Vagina (tissue), 2 donors: ENCODE measurements at regions not wholly inside any gene's neighbourhood (a gene's known extent, or its start where the extent isn't known, plus 50 kb on each side); places are given as distances from the start of the nearest gene placed in this dataset.

Experiments used
- DNase-seq, 2 donors: peaks; one replicate each; pipeline ENCODE4 v3.0.0-alpha.2; 2017; ENCODE audit errors: extremely low spot score in 2 of 2
- H3K27ac ChIP-seq: fragments of 200-600 bp; sonication (generic); one replicate; pipeline ENCODE4 v1.5.1; 2019
- H3K27me3 ChIP-seq: fragments of 200-600 bp; sonication (generic); one replicate; pipeline ENCODE4 v1.5.1; 2019
- H3K36me3 ChIP-seq, 2 donors: fragments of 200-600 bp; sonication (generic); one replicate each; pipeline ENCODE4 v1.5.1; 2017 to 2019
- H3K4me1 ChIP-seq: fragments of 200-600 bp; sonication (generic); one replicate; pipeline ENCODE4 v1.5.1; 2019
- H3K4me3 ChIP-seq, 2 donors: fragments of 200-600 bp; sonication (generic); 1 replicate in 1 of 2; 2 replicates in 1 of 2; pipeline ENCODE4 v1.5.1; 2016 to 2019
- H3K9me3 ChIP-seq: fragments of 200-600 bp; sonication (generic); one replicate; pipeline ENCODE4 v1.5.1; 2019
- POLR2A ChIP-seq, 2 donors: fragments of 450-650 bp; IDR thresholded peaks; one replicate each; pipeline ENCODE4 v1.6.1; 2017; ENCODE audit warnings: antibody characterized with exemption in 2 of 2, mild to moderate bottlenecking in 2 of 2, moderate library complexity in 2 of 2
- POLR2AphosphoS5 ChIP-seq, 2 donors: sonication (generic); formaldehyde crosslinking; IDR thresholded peaks; one replicate each; pipeline ENCODE4 v1.9.0; 2017; ENCODE audit warnings: antibody characterized with exemption in 2 of 2, mild to moderate bottlenecking in 2 of 2, low read depth in 1 of 2; ENCODE audit not compliant: insufficient read depth in 1 of 2
- intact Hi-C: fragments of 100-400 bp; cut with DNase I; formaldehyde crosslinking; loops from one replicate; pipeline ENCODE4 v1.15.1; 2023
- TF ChIP-seq, protein P1 (sequence below), 3 experiments: fragments of 450-650 bp in 2 of 3; fragments of 200-600 bp in 1 of 3; sonication (generic) in 1 of 3; IDR thresholded peaks; one replicate each; pipeline ENCODE4 v1.5.1; 2017 to 2019; ENCODE audit warnings: antibody characterized with exemption in 3 of 3, mild to moderate bottlenecking in 2 of 3, moderate library complexity in 2 of 3

DNA sequence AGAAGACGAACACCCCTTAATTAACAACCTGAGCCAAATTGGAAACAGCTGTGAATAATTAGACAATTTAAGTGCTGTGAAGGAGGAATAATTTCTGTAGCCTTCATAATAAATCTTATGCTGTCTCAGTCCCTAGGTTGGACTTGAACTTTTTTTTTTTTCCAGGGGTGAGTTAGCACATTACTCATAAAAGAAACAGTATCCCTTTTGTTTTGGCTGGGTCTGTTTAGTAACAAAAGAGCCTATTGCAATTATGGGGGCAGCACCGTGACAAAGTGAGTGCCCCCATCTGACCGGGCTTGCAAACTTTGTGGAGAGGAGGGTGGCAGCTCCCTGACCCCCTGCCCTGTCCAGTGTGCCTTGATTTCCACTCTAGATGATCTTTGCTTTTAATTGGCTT lies 167.4 kb downstream of the DICER1 start:
- H3K27ac ChIP-seq: no peak overlapping the region
- no peak overlapping the region for H3K4me3 ChIP-seq
- no peaks in the 10 kb centered on the region for H3K27me3 ChIP-seq
- intact Hi-C loops: no loop called here
- TF ChIP-seq POLR2AphosphoS5 (IDR thresholded peaks at IDR 0.05; ENCODE audit: insufficient read depth in 1 of 2, low read depth in 1 of 2) (no peak), POLR2A (IDR thresholded peaks at IDR 0.05) (no peak)
- TF ChIP-seq, protein P1, sequence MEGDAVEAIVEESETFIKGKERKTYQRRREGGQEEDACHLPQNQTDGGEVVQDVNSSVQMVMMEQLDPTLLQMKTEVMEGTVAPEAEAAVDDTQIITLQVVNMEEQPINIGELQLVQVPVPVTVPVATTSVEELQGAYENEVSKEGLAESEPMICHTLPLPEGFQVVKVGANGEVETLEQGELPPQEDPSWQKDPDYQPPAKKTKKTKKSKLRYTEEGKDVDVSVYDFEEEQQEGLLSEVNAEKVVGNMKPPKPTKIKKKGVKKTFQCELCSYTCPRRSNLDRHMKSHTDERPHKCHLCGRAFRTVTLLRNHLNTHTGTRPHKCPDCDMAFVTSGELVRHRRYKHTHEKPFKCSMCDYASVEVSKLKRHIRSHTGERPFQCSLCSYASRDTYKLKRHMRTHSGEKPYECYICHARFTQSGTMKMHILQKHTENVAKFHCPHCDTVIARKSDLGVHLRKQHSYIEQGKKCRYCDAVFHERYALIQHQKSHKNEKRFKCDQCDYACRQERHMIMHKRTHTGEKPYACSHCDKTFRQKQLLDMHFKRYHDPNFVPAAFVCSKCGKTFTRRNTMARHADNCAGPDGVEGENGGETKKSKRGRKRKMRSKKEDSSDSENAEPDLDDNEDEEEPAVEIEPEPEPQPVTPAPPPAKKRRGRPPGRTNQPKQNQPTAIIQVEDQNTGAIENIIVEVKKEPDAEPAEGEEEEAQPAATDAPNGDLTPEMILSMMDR (IDR thresholded peaks at IDR 0.05): no peak
- H3K9me3 ChIP-seq: no peaks in the 10 kb centered on the region
- DNase-seq: no peak
- no peaks in the 10 kb centered on the region for H3K36me3 ChIP-seq
- no peaks in the 10 kb centered on the region for H3K4me1 ChIP-seq

DNA sequence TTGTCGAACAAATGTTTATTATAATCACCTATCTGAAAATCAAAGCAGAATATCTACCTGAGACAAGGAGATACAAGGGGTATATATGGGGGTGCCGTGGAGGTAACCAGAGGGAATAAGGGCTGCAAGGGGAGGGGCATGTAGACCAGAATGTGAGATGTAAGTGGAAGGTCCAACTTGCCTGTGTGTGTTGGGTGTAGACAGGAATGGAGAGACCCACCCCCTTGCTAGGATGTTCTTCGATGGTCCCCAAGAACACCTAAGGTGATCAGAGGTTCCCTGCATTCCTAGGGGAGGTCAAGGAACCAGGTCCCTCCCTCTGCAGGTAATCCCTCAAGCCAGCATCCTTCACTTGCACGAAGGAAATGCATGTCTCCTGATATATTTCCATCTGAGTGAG lies 167.9 kb downstream of the DICER1 start:
- Histone ChIP-seq H3K27me3 (no peaks in the 10 kb centered on the region), H3K27ac (no peak overlapping the region), H3K9me3 (no peaks in the 10 kb centered on the region), H3K36me3 (no peaks in the 10 kb centered on the region), H3K4me3 (no peak overlapping the region), H3K4me1 (no peaks in the 10 kb centered on the region)
- no peak for TF ChIP-seq POLR2AphosphoS5 (IDR thresholded peaks at IDR 0.05; ENCODE audit: insufficient read depth in 1 of 2, low read depth in 1 of 2)
- TF ChIP-seq, protein P1 (IDR thresholded peaks at IDR 0.05): no peak
- no peak for TF ChIP-seq POLR2A (IDR thresholded peaks at IDR 0.05)
- intact Hi-C loops: no loop called here
- DNase-seq: no peak

DNA sequence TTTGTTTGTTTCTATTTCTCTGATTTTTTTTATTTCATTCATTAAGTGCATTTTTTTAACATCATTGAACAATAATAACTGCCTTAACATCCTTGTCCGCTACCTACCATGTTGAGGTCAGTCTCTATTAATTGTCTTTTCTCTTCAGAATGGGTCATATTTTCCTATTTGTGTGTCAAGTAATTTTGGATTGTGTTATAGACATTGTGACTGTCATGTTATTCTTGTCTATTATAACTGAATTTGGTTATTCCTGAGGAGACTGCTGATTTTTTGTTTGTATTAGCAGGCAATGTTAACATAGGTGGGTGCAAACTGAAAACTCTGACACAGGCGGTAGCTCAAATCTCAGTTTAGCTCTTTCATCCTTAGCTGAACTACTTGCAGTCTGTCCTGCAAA lies 169.9 kb downstream of the DICER1 start:
- intact Hi-C loops: no loop called here
- TF ChIP-seq POLR2A (IDR thresholded peaks at IDR 0.05): no peak
- no peak for TF ChIP-seq POLR2AphosphoS5 (IDR thresholded peaks at IDR 0.05; ENCODE audit: insufficient read depth in 1 of 2, low read depth in 1 of 2)
- TF ChIP-seq, protein P1 (IDR thresholded peaks at IDR 0.05): no peak

DNA sequence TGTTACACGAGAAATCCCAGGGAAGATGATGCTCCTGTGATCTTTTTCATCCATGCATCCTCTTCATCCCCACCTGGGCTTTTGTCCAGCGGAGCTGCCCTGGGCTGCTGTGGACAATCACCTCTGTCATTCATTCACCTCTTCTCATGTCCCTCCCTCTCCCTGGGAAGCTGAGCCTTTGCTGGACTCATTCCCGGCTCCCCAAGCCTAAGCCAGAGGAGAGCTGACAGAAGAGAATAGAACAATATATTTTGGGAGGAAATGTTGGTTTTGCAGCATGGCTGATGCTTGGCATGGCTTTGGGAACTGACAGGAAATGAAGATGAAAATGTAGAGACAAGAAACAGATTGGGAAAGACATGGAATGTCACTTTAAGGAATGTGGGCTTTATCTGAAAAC lies 177.4 kb downstream of the DICER1 start:
- no peaks in the 10 kb centered on the region for H3K9me3 ChIP-seq
- no peaks in the 10 kb centered on the region for H3K4me1 ChIP-seq
- no peaks in the 10 kb centered on the region for H3K27me3 ChIP-seq
- no peak for DNase-seq
- TF ChIP-seq POLR2AphosphoS5 (IDR thresholded peaks at IDR 0.05; ENCODE audit: insufficient read depth in 1 of 2, low read depth in 1 of 2) (no peak), POLR2A (IDR thresholded peaks at IDR 0.05) (no peak)
- TF ChIP-seq, protein P1 (IDR thresholded peaks at IDR 0.05): no peak
- H3K4me3 ChIP-seq: no peak overlapping the region
- no peaks in the 10 kb centered on the region for H3K36me3 ChIP-seq
- intact Hi-C loops: no loop called here
- H3K27ac ChIP-seq: no peak overlapping the region

More for the DNA sequence above, 169.9 kb downstream of the DICER1 start:
- no peak overlapping the region for H3K27ac ChIP-seq
- no peak overlapping the region for H3K4me3 ChIP-seq
- H3K4me1 ChIP-seq: no peaks in the 10 kb centered on the region
- no peak for DNase-seq
- no peaks in the 10 kb centered on the region for H3K9me3 ChIP-seq
- H3K27me3 ChIP-seq: no peaks in the 10 kb centered on the region
- H3K36me3 ChIP-seq: no peaks in the 10 kb centered on the region

DNA sequence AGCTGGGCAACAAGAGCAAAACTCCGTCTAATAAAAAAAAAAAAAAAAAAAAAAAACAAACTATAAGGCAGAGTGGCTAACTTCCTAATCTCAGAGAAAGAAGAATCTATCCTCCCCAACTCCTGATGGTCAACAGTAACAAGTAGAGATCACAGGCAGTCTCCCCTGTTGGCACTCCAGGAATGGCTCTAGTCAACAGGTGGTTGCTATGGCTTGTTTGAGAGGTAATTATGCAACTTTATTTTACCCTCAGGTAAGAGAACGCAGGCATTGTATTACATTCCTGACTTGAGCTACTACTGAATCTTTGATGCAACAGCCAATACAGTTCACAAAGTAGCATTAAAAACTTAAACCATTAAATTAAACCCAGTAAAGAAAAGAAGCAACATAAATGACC lies 180.3 kb downstream of the DICER1 start:
- Histone ChIP-seq H3K27ac (no peak overlapping the region), H3K4me3 (no peak overlapping the region), H3K9me3 (no peaks in the 10 kb centered on the region), H3K36me3 (no peaks in the 10 kb centered on the region), H3K4me1 (no peaks in the 10 kb centered on the region), H3K27me3 (no peaks in the 10 kb centered on the region)
- TF ChIP-seq POLR2A (IDR thresholded peaks at IDR 0.05): no peak
- TF ChIP-seq POLR2AphosphoS5 (IDR thresholded peaks at IDR 0.05; ENCODE audit: insufficient read depth in 1 of 2, low read depth in 1 of 2): no peak
- TF ChIP-seq, protein P1 (IDR thresholded peaks at IDR 0.05): no peak
- no peak for DNase-seq
- intact Hi-C loops: no loop called here
